Peyer's patch (tissue), 4 donors: ENCODE measurements at regions not wholly inside any gene's neighbourhood (a gene's known extent, or its start where the extent isn't known, plus 50 kb on each side); places are given as distances from the start of the nearest gene placed in this dataset.

Source experiments
- CTCF ChIP-seq, 6 experiments: fragments of 450-650 bp in 4 of 6; fragments of 200-600 bp in 2 of 6; sonication (generic) in 1 of 6; IDR thresholded peaks; one replicate each; pipeline ENCODE4 v1.5.1; 2017 to 2019; ENCODE audit warnings: antibody characterized with exemption in 6 of 6, mild to moderate bottlenecking in 3 of 6, moderate library complexity in 1 of 6
- POLR2A ChIP-seq, 2 donors: fragments of 450-650 bp; IDR thresholded peaks; one replicate each; pipeline ENCODE4 v1.5.1; 2017; ENCODE audit warnings: antibody characterized with exemption in 2 of 2, mild to moderate bottlenecking in 2 of 2, moderate library complexity in 2 of 2

- no peak for TF ChIP-seq CTCF (IDR thresholded peaks at IDR 0.05)
- no peak for TF ChIP-seq POLR2A (IDR thresholded peaks at IDR 0.05)
Measured at GRCh38 chr10:78812571-78813318, 256.0 kb upstream of the ZMIZ1 start.
